GM12873 (cell line): ENCODE measurements at regions not wholly inside any gene's neighbourhood (a gene's known extent, or its start where the extent isn't known, plus 50 kb on each side); places are given as distances from the start of the nearest gene placed in this dataset.

Source experiments
- CTCF ChIP-seq: IDR thresholded peaks from 2 replicates; pipeline ENCODE4 v1.5.1; 2012; ENCODE audit warnings: low read depth, mild to moderate bottlenecking, moderate library complexity, low read length, control low read depth; ENCODE audit not compliant: insufficient read depth; ENCODE audit errors: missing control alignments

GRCh38 chr9:31188496-31188895 is 1195.9 kb upstream of the ACO1 start:
- TF ChIP-seq CTCF = no peak

GRCh38 chr9:31210978-31211570 is 1173.4 kb upstream of the ACO1 start:
- no peak for TF ChIP-seq CTCF

- no peak for TF ChIP-seq CTCF
Observed at GRCh38 chr9:31232485-31232884, 1152.0 kb upstream of the ACO1 start.

- TF ChIP-seq CTCF = no peak
Observed at GRCh38 chr9:31236344-31236743, 1148.1 kb upstream of the ACO1 start.

GRCh38 chr9:31243386-31243785 is 1141.1 kb upstream of the ACO1 start:
- TF ChIP-seq CTCF = no peak

GRCh38 chr9:31248156-31248555 is 1136.3 kb upstream of the ACO1 start:
- TF ChIP-seq CTCF = no peak

- no peak for TF ChIP-seq CTCF
Observed at GRCh38 chr9:31251386-31251785, 1133.1 kb upstream of the ACO1 start.
